Thyroid gland (tissue), 4 donors: ENCODE measurements at regions not wholly inside any gene's neighbourhood (a gene's known extent, or its start where the extent isn't known, plus 50 kb on each side); places are given as distances from the start of the nearest gene placed in this dataset.

ENCODE experiments used
- CTCF ChIP-seq, 6 experiments: fragments of 200-600 bp in 3 of 6; fragments of 450-650 bp in 3 of 6; sonication (generic) in 3 of 6; IDR thresholded peaks; one replicate each; pipeline ENCODE4 v1.5.1; 2016 to 2019; ENCODE audit warnings: antibody characterized with exemption in 6 of 6, mild to moderate bottlenecking in 2 of 6, inconsistent platforms in 1 of 6, moderate library complexity in 1 of 6
- POLR2A ChIP-seq, 2 donors: fragments of 450-650 bp; IDR thresholded peaks; one replicate each; pipeline ENCODE4 v1.6.1; 2017; ENCODE audit warnings: antibody characterized with exemption in 2 of 2, mild to moderate bottlenecking in 2 of 2, moderate library complexity in 1 of 2

- no peak for TF ChIP-seq CTCF (IDR thresholded peaks at IDR 0.05)
- no peak for TF ChIP-seq POLR2A (IDR thresholded peaks at IDR 0.05)
Observed at GRCh38 chr5:106780355-106780754, 890.4 kb downstream of the EFNA5 start.
